Psoas muscle (tissue), 7 donors: ENCODE measurements at regions not wholly inside any gene's neighbourhood (a gene's known extent, or its start where the extent isn't known, plus 50 kb on each side); places are given as distances from the start of the nearest gene placed in this dataset.
"Not testable (repeated sequence)": the region's sequence is repeated elsewhere in the genome, so short reads cannot be mapped to it uniquely, and the experiment has no call there.

ENCODE experiments used
- ATAC-seq, 4 donors: fragments of 200-7000 bp; cut with Tn5 transposase; one replicate each; pipeline ENCODE4 v1.9.1; 2020; ENCODE audit warnings: moderate library complexity in 3 of 4, mild to moderate bottlenecking in 2 of 4
- DNase-seq, 2 donors: peaks; one replicate each; pipeline ENCODE4 v3.0.0-alpha.2; 2020
- H3K27ac ChIP-seq: fragments of 200-600 bp; one replicate; pipeline ENCODE4 v1.8.0; 2022
- H3K27me3 ChIP-seq, 3 donors: fragments of 200-600 bp in 1 of 3; one replicate each; pipeline versions ENCODE4 v1.6.1 to v1.8.0; 2013 to 2022; ENCODE audit warnings: low read length in 2 of 3, mild to moderate bottlenecking in 2 of 3, moderate library complexity in 1 of 3; ENCODE audit not compliant: insufficient read depth in 3 of 3
- H3K36me3 ChIP-seq, 2 donors: fragments of 200-600 bp in 1 of 2; one replicate each; pipeline versions ENCODE4 v1.6.1 to v1.8.0; 2013 to 2022; ENCODE audit warnings: low read depth in 1 of 2, mild to moderate bottlenecking in 1 of 2, moderate library complexity in 1 of 2; ENCODE audit not compliant: insufficient read depth in 1 of 2
- H3K4me1 ChIP-seq: fragments of 200-600 bp; one replicate; pipeline ENCODE4 v1.8.0; 2022
- H3K4me3 ChIP-seq: fragments of 200-600 bp; one replicate; pipeline ENCODE4 v1.8.0; 2022; ENCODE audit warnings: mild to moderate bottlenecking
- H3K9me3 ChIP-seq: fragments of 200-600 bp; one replicate; pipeline ENCODE4 v1.8.0; 2022
- CTCF ChIP-seq: fragments of 200-600 bp; IDR thresholded peaks from one replicate; pipeline ENCODE4 v1.8.0; 2022; ENCODE audit warnings: antibody characterized with exemption
- WGBS, 3 donors: extraction: QIAGEN DNeasy Blood & Tissue Kit; methylation state at CpG; one replicate each; pipeline versions ENCODE4 v1.1.6 to v1.1.7; 2013; 5-methylcytosine and 5-hydroxymethylcytosine counted together
- intact Hi-C, 2 donors: fragments of 100-400 bp; cut with DNase I; formaldehyde crosslinking; loops; one replicate each; pipeline versions ENCODE4 v1.11.0 to v1.14.2; 2022
- donor health status: healthy with polysubstance abuse.
- donor health status: DM: no; HTN: no; CAD: no; lungs with moderate emphysema.
- donor health status: Bipolar disorder and iron deficiency.
- donor health status: healthy.
- donor health status: DM: yes; HTN: yes; CAD: no.
- donor health status: DM: no; HTN: no; CAD: no.
- donor health status: DM: yes; HTN: yes; CAD: no.

GRCh38 chrX:140432346-140433175 is 72.3 kb downstream of the SOX3 start:
- intact Hi-C loops: no loop called here
- TF ChIP-seq CTCF: no peak
- 13 to 17% (median 13%) methylated on average over 4 of the region's 4 CpGs for WGBS, 3 donors

GRCh38 chrX:140431521-140431920 is 73.3 kb downstream of the SOX3 start:
- ATAC-seq (peak in 2 of 4 donors; percentile 51 to 72), DNase-seq (no peak)
- H3K4me3 ChIP-seq: no peak overlapping the region
- 51 to 65% (median 61%) methylated on average over 5 of the region's 5 CpGs for WGBS, 3 donors
- H3K9me3 ChIP-seq: no peaks in the 10 kb centered on the region
- H3K4me1 ChIP-seq: no peaks in the 10 kb centered on the region
- no peak for TF ChIP-seq CTCF
- H3K36me3 ChIP-seq: no peaks in the 10 kb centered on the region
- peaks cover 0 to 16% (median 0%) of the 10 kb centered on the region in 3 donors for H3K27me3 ChIP-seq
- no peak overlapping the region for H3K27ac ChIP-seq
- intact Hi-C loops: no loop called here

More at GRCh38 chrX:140432346-140433175, 72.3 kb downstream of the SOX3 start:
- DNase-seq (no peak), ATAC-seq (peak; percentile 25 to 72 (median 56))
- Histone ChIP-seq H3K4me1 (no peaks in the 10 kb centered on the region), H3K27ac (no peak overlapping the region), H3K4me3 (no peak overlapping the region), H3K27me3 (peaks cover 0 to 16% (median 0%) of the 10 kb centered on the region in 3 donors), H3K9me3 (no peaks in the 10 kb centered on the region), H3K36me3 (no peaks in the 10 kb centered on the region)

GRCh38 chrX:140425712-140426395 is 79.0 kb downstream of the SOX3 start:
- H3K27ac ChIP-seq: no peak overlapping the region
- ATAC-seq (peak in 3 of 4 donors; percentile 36 to 83 (median 52)), DNase-seq (no peak)
- H3K4me3 ChIP-seq: no peak overlapping the region
- H3K9me3 ChIP-seq: no peaks in the 10 kb centered on the region
- no peaks in the 10 kb centered on the region for H3K27me3 ChIP-seq
- intact Hi-C loops: no loop called here
- H3K4me1 ChIP-seq: no peaks in the 10 kb centered on the region
- WGBS, 3 donors: 28 to 40% (median 38%) methylated on average over 4 of the region's 4 CpGs
- H3K36me3 ChIP-seq: no peaks in the 10 kb centered on the region
- TF ChIP-seq CTCF: no peak

GRCh38 chrX:140422501-140422900 is 82.4 kb downstream of the SOX3 start:
- intact Hi-C loops: no loop called here
- no peak for TF ChIP-seq CTCF
- Histone ChIP-seq H3K27me3 (no peaks in the 10 kb centered on the region), H3K27ac (no peak overlapping the region), H3K4me1 (no peaks in the 10 kb centered on the region), H3K9me3 (no peaks in the 10 kb centered on the region), H3K36me3 (no peaks in the 10 kb centered on the region), H3K4me3 (no peak overlapping the region)
- DNase-seq (no peak), ATAC-seq (no peak)

- not testable (repeated sequence) for H3K27ac ChIP-seq, DNase-seq
Measured at GRCh38 chrX:140402131-140402530, 102.7 kb downstream of the SOX3 start.

GRCh38 chrX:140396326-140396725 is 108.5 kb downstream of the SOX3 start:
- H3K27ac ChIP-seq, DNase-seq, intact Hi-C loops: not testable (repeated sequence)

More at GRCh38 chrX:140402131-140402530, 102.7 kb downstream of the SOX3 start:
- peaks cover 26% of the 10 kb centered on the region for H3K9me3 ChIP-seq
- H3K4me3 ChIP-seq, ATAC-seq, intact Hi-C loops, H3K27me3 ChIP-seq, H3K36me3 ChIP-seq, H3K4me1 ChIP-seq: not testable (repeated sequence)
- WGBS, 3 donors: 76 to 94% (median 91%) methylated on average over 1 of the region's 1 CpG

More at GRCh38 chrX:140396326-140396725, 108.5 kb downstream of the SOX3 start:
- not testable (repeated sequence) for H3K9me3 ChIP-seq, ATAC-seq, H3K4me1 ChIP-seq, H3K27me3 ChIP-seq, H3K4me3 ChIP-seq, H3K36me3 ChIP-seq
